ENCODE measurements at regions not wholly inside any gene's neighbourhood (a gene's known extent, or its start where the extent isn't known, plus 50 kb on each side); places are given as distances from the start of the nearest gene placed in this dataset.
"Not testable (repeated sequence)": the region's sequence is repeated elsewhere in the genome, so short reads cannot be mapped to it uniquely, and the experiment has no call there.

- TF ChIP-seq CTCF (IDR thresholded peaks at IDR 0.05; ENCODE audit: control extremely low read depth, extremely low read depth, low read depth, missing control alignments) = no peak
- POLR2A ChIA-PET = no interaction called here
Measured at GRCh38 chr6:164947164-164947563, 362.2 kb downstream of the C6orf118 start.

DNA sequence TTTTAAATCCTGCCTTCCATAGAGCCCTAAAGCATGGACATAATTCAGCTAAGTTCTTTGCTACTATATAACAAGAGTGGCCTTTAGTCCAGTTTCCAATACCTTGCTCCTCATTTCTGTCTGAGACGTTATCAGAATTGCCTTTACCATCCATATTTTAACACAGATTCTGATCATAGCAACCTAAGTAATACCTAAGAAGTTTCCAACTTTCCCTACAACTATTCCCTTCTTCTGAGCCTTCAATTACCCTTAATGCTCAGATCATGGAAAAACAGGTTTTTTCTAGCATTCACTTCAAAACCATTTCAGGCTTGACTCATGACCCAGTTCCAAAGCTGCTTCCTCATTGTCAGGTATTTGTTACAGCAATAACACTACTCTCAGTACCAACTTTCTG lies 367.1 kb downstream of the C6orf118 start:
- POLR2A ChIA-PET = no interaction called here
- CTCF ChIA-PET = no interaction called here
- DNase-seq (ENCODE audit: extremely low spot score) = no peak
- TF ChIP-seq CTCF (IDR thresholded peaks at IDR 0.05; ENCODE audit: control extremely low read depth, extremely low read depth, low read depth, missing control alignments) = no peak

More at GRCh38 chr6:164947164-164947563, 362.2 kb downstream of the C6orf118 start:
- CTCF ChIA-PET = no interaction called here
- no peak for DNase-seq (ENCODE audit: extremely low spot score)

DNA sequence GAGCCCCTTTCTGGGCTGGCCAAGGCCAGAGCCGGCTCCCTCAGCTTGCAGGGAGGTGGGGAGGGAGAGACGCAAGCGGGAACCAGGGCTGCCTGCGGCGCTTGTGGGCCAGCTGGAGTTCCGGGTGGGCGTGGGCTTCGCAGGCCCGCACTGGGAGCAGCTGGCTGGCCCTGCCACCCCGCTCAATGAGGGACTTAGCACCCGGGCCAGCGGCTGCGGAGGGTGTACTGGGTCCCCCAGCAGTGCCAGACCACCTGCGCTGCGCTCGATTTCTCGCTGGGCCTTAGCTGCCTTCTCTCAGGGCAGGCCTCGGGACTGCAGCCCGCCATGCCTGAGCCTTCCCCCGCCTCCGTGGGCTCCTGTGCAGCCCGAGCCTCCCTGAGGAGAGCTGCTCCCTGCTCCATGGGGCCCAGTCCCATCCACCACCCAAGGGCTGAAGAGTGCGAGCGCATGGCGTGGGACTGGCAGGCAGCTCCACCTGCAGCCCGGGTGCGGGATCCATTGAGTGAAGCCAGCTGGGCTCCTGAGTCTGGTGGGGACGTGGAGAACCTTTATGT lies 376.1 kb downstream of the C6orf118 start:
- DNase-seq (ENCODE audit: extremely low spot score); CTCF ChIA-PET; POLR2A ChIA-PET: not testable (repeated sequence)

DNA sequence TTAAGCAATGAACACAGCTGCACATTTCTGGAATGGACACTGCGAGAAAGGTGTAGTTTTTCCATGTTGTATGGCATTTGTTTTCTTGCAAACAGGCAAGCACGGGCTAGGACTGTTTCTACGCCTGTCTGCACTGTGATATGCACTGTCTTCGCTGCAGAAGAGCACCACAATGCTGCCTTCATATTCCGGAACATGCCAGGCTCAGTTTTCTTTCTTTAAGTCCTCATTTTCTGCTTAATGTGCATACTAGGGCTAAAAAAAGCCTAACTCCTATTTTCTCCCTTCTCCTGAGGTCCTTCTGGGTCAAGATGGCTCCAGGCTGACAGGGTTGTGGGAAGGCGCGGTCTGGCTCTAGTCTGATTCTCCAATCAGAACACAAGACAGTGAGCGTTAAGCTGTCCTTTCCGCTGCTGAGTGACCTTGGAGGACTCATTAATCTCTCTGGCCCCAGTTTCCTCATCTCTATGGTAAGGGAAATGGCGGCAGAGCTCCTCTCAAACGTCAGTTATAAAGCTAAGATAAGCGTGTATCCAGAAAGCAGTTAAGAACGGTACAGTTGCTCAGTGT lies 379.9 kb downstream of the C6orf118 start:
- TF ChIP-seq CTCF (IDR thresholded peaks at IDR 0.05; ENCODE audit: control extremely low read depth, extremely low read depth, low read depth, missing control alignments) = no peak
- POLR2A ChIA-PET = no interaction called here
- CTCF ChIA-PET = interaction anchor here (1.8 kb wide), 1 partner anchor 11 kb away, joined by 4 read pairs; no protein-coding TSS in a partner anchor
- DNase-seq (ENCODE audit: extremely low spot score) = no peak

GRCh38 chr6:164928728-164929407 lies 380.5 kb downstream of the C6orf118 start:
- no peak for TF ChIP-seq CTCF (IDR thresholded peaks at IDR 0.05; ENCODE audit: control extremely low read depth, extremely low read depth, low read depth, missing control alignments)
- POLR2A ChIA-PET = no interaction called here
- CTCF ChIA-PET = interaction anchor here (1.1 to 2.5 kb wide), 5 partner anchors 8 to 56 kb away, joined by 3 to 10 read pairs (median 4); no protein-coding TSS in a partner anchor
- DNase-seq (ENCODE audit: extremely low spot score) = no peak

DNA sequence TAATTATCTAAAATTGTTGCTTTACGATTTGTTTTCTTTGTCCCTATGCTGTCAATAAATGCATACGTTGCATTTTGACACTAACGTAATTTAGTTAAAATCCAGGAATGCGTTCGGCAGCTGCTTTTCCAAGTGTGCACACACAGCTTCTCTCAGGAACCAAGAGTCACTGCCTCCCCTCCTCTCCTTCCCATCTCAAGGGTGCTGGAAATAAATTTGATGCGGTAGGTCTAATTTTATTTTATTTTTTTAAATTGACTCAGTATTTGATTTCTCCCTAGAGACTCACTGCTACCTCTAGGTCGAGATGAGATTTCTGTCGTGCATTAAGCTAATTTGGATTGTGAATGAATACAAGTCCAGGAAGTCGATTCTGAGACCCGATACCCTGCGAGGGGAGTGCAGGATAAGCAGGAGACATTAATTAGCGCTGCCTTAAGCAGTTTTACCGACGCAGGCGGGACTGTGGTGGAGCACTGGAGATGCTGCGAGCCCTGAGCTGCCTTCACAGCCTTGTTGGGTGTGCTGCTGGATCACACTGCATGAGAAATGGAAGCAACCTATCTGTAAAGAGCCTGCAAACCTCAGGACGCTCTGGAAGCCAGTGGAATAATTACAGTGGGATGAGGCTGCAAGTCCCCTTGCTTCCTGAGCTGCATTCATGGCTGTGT lies 381.2 kb downstream of the C6orf118 start:
- no peak for TF ChIP-seq CTCF (IDR thresholded peaks at IDR 0.05; ENCODE audit: control extremely low read depth, extremely low read depth, low read depth, missing control alignments)
- no peak for DNase-seq (ENCODE audit: extremely low spot score)
- ChIA-PET POLR2A (no interaction called here), CTCF (interaction anchor here (0.9 to 2.5 kb wide), 6 partner anchors 9 to 63 kb away, joined by 3 to 10 read pairs (median 4); no protein-coding TSS in a partner anchor)

Data from GM10248 (cell line).